NCI-H226 (cell line): ENCODE measurements at regions not wholly inside any gene's neighbourhood (a gene's known extent, or its start where the extent isn't known, plus 50 kb on each side); places are given as distances from the start of the nearest gene placed in this dataset.

Experiments used
- DNase-seq: peaks from one replicate; pipeline ENCODE4 v3.0.0-alpha.2; 2015

- no peak for DNase-seq
Observed at GRCh38 chr2:19746611-19747309, 155.0 kb downstream of the TTC32 start.

DNA sequence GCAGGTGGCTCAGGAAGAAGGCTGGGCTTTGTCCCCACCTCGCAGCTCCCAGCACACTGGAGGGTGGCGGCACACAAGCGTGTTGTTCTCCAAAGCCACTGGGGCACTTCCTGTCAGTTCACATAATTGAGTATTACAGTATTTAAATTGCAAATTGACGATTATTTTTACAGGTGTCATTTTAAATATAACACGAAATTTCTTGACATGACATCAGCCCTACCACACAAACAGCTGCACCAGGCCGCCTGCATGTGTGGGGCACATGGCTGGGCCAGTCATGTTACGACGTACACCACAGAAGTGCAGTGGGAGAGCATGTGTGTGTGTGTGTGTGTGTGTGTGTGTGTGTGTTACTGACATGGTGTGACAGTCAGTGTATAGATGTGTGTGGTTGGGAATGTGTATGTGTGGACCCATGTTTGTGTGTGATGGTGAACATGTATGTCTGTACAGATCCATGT, 155.6 kb downstream of the TTC32 start:
- DNase-seq: no peak

GRCh38 chr2:19745318-19746136, 156.3 kb downstream of the TTC32 start:
- DNase-seq: no peak

GRCh38 chr2:19744456-19745199, 157.2 kb downstream of the TTC32 start:
- no peak for DNase-seq

DNA sequence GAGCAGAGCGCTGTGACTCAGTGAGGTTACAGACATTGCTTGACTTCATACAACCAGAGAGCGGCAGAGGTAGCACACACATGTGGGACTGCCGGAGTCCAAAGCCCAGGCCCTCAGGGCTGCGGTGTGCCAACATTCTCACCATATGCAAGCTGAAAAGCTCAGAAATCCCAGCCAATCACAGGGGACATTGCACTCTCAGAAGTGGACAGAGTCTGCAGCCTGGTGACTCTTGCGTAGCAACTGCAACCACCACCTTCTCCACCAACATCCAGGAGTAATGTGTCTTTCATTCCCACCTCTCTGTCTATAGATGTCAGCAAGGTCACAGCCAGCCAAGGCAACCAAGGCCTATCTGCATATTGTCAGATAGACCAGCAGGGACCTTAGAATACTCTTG, 158.1 kb downstream of the TTC32 start:
- no peak for DNase-seq

GRCh38 chr2:19742872-19743271, 158.9 kb downstream of the TTC32 start:
- DNase-seq: no peak

DNA sequence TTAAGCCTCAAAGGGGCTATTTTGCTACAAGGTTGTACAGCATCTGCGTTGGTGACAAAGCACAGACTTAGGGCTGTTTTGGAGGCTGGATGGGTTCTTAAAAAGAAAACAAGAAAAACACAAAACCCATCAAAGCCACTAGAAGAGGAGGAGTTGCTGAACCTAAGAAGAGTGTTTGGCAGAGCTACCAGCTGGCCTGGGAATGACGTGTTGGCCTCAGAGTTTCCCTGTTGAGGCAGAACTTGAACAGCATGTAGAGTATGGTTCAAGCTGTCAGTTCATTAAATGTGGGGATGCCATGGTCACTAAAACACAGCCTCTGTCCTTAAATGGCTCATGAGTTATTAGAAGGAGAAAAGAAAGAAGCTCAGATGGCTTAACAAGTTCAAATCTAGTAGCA, 162.5 kb downstream of the TTC32 start:
- no peak for DNase-seq

DNA sequence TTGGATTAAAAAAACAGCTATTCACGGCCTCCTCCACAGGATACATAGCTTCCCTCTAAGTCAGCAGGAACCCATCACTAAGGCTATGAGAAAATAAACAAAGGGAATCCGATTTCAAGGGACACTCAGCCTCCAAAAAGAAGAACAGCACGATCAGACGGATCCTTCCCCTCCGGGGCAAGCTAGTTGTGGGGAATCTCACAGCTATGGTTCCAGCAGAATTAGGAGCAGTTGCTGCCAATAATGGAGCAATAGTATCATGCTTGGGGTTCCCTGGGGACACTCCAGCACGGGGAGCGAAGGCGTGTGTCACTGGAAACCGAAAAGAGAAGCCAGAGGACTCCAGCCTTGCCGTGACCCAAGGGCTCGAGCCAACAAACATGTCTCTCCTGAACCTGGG, 163.1 kb downstream of the TTC32 start:
- DNase-seq: no peak

DNA sequence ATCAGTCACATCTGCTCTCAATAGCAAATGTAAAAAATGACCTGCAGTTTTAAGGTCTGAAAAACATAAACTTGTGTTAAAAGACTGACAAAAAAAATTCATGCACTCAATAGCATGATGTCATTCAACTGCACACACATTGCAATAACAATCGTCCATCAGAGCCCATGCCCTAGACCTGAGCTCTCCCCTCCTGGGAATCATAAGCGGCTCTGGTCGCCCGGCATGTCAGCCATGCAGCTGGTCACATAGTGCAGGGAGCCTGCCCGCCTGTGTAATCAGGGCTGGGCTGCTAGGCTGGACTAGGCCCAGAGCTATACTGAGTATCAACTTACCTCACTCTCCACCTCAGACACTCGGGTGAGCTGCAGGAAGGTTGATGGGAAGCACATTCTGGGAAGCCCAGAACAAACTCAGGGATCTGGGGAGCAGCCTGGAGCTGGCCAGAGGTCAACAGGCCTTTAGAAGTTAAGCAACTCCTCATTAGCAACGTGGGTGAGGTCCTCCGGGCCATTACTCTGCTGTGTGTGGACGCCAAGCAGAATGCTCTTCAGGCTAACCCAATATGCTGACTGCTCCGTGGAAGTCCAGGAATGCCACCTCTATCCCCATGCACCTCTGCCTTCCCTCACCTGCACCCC, 165.5 kb downstream of the TTC32 start:
- DNase-seq: no peak

DNA sequence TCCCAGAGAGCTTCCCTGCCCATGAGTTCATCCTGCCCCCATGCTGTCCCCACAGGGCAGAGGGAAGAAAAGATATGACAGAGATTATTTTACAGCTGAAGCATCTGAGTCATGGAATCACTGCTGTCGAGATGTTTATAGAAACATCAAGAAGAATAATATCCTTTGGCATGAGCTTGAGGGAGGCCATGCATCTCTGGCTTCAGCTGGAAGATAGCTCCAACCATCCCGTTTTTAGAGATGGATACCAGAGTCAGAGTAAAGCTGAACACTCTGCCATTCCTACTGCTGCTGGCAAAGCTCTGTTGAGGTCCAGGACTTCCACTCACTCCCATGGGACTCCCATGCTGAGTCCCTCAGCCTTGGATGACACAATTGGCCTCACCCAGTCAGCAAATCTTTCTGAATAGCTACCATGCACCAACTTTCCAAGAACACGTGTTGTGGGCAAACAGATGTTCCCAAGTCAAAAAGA, 167.8 kb downstream of the TTC32 start:
- peak; percentile 61 for DNase-seq

DNA sequence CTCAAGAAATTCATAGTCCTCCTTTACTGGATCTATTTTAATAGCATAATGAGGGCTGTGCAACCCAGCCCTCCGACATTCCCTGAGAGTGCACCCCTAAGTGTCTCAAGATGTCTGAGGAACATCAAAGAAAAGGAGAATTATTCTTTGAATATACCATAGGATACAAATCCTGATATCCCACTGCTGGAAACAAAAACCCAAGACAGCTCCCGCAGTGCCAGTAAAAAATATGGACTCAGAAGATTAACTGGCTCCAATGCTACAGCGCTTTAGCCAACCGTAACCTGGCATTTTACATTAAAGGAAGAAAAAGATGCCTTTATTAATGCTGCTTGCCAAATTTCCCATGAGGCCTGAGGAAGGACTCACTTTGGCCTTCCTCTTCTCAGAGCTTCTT, 168.4 kb downstream of the TTC32 start:
- DNase-seq: no peak

DNA sequence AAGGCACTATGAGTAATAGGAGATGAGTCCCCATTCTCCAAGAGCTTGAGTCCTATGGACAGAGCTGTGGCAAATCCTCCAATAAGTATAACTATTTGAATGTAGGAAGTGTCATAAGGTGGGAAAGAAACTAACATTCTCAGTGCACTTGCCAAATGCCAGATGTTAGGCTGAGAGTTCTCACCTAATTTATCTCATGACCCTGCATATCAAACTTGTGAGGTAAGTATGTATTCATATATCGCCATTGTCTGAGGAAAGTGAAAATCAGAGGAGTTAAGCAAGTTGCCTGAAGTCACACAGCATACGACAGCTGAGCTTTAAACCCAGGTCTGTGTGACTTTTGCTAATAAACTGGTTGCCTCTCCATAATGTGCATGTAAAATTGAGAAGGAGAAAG, 169.5 kb downstream of the TTC32 start:
- no peak for DNase-seq

DNA sequence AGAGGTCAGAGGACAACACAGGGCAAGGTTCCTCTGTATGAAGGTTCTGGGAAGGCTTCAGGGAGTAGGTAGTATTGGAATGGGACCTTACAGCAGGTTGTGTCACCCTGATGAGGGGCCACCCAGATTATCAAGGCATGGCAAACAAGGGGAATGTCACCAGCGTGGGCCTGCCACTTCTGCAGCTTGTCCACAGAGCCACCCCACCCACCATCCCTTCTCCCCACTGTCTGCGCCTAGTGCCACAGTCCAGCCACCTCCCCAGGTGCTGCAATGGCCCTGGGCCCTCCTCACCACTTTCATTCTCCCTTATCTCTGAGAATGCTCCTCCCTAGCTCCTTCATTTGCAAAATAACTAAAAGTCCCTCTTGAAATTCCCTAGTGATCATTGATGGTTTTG, 170.3 kb downstream of the TTC32 start:
- no peak for DNase-seq

DNA sequence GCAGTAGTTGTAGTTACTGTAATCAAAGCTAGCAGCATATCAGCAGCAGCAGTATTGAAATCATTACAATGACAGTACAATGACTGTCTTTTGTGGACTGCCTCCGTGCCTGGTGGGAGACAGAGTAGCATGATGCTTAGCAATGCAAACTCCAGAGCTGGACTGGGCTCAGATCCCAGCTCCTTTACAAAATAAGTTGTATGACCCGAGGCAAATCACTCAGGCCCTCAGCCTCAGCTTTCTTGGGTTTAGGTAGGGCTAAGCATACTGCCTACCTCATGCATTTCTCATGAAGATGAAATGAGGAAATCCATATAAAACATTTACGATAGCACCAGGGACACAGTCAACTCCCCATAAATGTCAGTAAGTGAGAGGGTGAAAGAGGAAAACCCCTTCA, 170.7 kb downstream of the TTC32 start:
- no peak for DNase-seq

DNA sequence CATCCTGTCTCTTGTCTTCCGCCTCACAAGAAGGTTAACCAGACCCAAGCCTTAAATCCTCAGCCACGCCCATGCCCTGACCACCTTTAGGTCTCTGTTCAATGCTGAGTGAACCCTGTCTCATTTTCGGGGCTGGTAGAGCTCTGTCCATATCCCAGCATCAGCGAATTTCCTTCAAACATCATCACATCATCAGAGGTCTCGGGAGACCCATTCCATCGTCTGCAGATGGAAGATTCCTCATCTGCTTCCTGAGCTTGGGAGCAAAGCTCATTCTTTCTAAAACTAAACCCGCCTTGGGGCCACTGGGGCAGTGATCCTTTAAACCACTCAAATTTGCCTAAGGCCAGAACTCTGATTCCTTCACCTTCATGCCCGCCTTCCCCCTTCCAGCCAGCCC, 173.7 kb downstream of the TTC32 start:
- no peak for DNase-seq

DNA sequence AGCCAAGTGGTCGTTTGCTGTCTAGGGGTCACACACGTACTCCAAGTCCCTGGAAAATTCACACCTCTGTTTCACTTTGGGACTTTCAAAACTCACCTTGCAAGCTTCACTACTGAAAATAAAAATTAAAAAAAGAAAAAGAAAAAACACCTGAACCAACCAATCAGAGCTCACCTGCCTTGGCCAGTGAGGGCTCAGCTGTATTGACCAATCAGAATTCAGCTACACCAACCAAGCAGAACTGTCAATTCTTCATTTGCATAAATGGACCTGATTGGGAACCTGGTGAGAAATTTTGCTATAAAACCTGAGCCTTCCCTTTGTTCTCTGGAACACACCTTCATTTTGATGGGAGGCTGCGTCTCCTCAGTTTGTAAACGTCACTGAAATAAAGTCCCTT, 176.4 kb downstream of the TTC32 start:
- no peak for DNase-seq

- no peak for DNase-seq
Observed at GRCh38 chr2:19723021-19723420, 178.8 kb downstream of the TTC32 start.

- no peak for DNase-seq
Observed at GRCh38 chr2:19722531-19722971, 179.2 kb downstream of the TTC32 start.

- no peak for DNase-seq
Observed at GRCh38 chr2:19720306-19720705, 181.5 kb downstream of the TTC32 start.

DNA sequence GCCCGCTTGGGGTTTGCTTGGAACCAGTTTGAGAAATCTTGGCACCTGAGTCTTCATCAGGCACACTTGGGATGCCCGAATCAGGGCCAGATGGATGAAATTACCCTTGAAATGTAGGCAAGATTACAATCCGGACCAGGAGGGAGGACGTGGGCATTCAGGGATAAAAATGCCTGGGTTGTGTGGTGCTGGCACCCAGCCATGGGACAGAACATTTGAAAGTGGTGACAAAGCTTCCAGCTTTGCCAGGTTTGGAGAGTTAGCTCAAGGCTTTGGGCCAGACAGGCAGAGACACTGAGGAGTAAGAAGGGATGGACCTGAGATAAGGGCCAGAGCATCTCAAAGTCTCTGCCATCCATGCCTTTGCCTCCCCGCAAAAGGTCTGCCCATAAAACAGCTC, 182.2 kb downstream of the TTC32 start:
- no peak for DNase-seq

GRCh38 chr2:19717446-19717845, 184.3 kb downstream of the TTC32 start:
- DNase-seq: no peak

GRCh38 chr2:19714926-19715325, 186.9 kb downstream of the TTC32 start:
- DNase-seq: no peak

- DNase-seq: no peak
Observed at GRCh38 chr2:19712850-19713249, 188.9 kb downstream of the TTC32 start.
